GM21723 (cell line): ENCODE measurements at regions not wholly inside any gene's neighbourhood (a gene's known extent, or its start where the extent isn't known, plus 50 kb on each side); places are given as distances from the start of the nearest gene placed in this dataset.
"Not testable (repeated sequence)": the region's sequence is repeated elsewhere in the genome, so short reads cannot be mapped to it uniquely, and the experiment has no call there.

Source experiments
- ATAC-seq: cut with Tn5 transposase; IDR thresholded peaks from one replicate; pipeline ENCODE4 v1.9.1; 2021; ENCODE audit warnings: mild to moderate bottlenecking, moderate library complexity; ENCODE audit not compliant: unreplicated experiment

GRCh38 chr22:26958378-26958777 lies 301.0 kb downstream of the MIAT start:
- ATAC-seq: no peak

GRCh38 chr22:26964642-26965041 lies 307.3 kb downstream of the MIAT start:
- no peak for ATAC-seq

GRCh38 chr22:26967282-26967681 lies 309.9 kb downstream of the MIAT start:
- no peak for ATAC-seq

GRCh38 chr22:26968859-26969523 lies 311.6 kb downstream of the MIAT start:
- no peak for ATAC-seq

GRCh38 chr22:26970809-26971394 lies 313.5 kb downstream of the MIAT start:
- ATAC-seq: no peak

- no peak for ATAC-seq
These were observed 314.9 kb downstream of the MIAT start for GRCh38 chr22:26972286-26972685.

GRCh38 chr22:26972915-26973314 lies 315.5 kb downstream of the MIAT start:
- not testable (repeated sequence) for ATAC-seq

GRCh38 chr22:26974034-26974433 lies 316.6 kb downstream of the MIAT start:
- ATAC-seq: no peak

- no peak for ATAC-seq
These were observed 317.8 kb downstream of the MIAT start for GRCh38 chr22:26974914-26975803.

GRCh38 chr22:26975865-26976264 lies 318.5 kb downstream of the MIAT start:
- ATAC-seq: no peak

GRCh38 chr22:26977741-26978376 lies 320.5 kb downstream of the MIAT start:
- ATAC-seq: no peak

- ATAC-seq: no peak
These were observed 321.9 kb downstream of the MIAT start for GRCh38 chr22:26979294-26979693.

GRCh38 chr22:26981111-26981510 lies 323.7 kb downstream of the MIAT start:
- no peak for ATAC-seq

GRCh38 chr22:26981541-26981940 lies 324.2 kb downstream of the MIAT start:
- ATAC-seq: no peak

- ATAC-seq: no peak
These were observed 325.9 kb downstream of the MIAT start for GRCh38 chr22:26983311-26983710.

- no peak for ATAC-seq
These were observed 327.8 kb downstream of the MIAT start for GRCh38 chr22:26985206-26985605.

- no peak for ATAC-seq
These were observed 328.8 kb downstream of the MIAT start for GRCh38 chr22:26985931-26986782.

- no peak for ATAC-seq
These were observed 329.5 kb downstream of the MIAT start for GRCh38 chr22:26986884-26987283.

- ATAC-seq: no peak
These were observed 333.3 kb downstream of the MIAT start for GRCh38 chr22:26990503-26991189.

GRCh38 chr22:26992556-26992955 lies 335.2 kb downstream of the MIAT start:
- no peak for ATAC-seq
